ENCODE measurements at regions not wholly inside any gene's neighbourhood (a gene's known extent, or its start where the extent isn't known, plus 50 kb on each side); places are given as distances from the start of the nearest gene placed in this dataset.
"Not testable (repeated sequence)": the region's sequence is repeated elsewhere in the genome, so short reads cannot be mapped to it uniquely, and the experiment has no call there.

DNA sequence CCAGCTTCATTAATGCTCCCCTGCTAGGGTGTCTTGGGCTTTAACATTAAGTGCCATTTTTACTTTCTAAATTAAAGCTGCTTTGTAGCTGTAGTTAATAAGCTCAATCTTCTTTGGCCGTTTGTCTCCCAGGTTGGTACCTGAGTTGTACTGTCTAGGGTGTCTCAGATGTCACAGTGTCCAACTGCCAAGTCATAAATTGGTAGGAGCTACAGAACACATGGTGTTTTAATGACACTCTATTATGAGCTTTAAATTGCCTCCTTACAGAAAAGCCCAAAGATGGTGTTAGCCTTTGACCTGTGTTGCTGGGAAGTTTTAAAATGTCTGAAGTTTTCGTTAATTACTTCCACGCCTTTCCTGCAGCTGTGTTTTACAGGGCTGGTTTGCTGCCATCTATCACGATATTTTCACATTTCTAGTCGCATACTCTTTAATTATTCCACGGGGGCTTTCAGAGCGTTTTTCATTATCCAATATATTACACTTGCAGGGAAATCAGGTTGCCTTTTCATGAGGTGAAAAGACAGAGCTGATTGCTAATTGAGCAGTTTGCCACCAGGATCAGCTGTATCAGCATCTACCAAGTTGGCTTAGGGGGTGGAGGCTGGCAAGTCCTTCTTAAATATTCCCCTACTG is 247.8 kb upstream of the PLPP4 start:
- no peak for DNase-seq

- DNase-seq = no peak
Observed at GRCh38 chr10:120212275-120212674, 244.8 kb upstream of the PLPP4 start.

DNA sequence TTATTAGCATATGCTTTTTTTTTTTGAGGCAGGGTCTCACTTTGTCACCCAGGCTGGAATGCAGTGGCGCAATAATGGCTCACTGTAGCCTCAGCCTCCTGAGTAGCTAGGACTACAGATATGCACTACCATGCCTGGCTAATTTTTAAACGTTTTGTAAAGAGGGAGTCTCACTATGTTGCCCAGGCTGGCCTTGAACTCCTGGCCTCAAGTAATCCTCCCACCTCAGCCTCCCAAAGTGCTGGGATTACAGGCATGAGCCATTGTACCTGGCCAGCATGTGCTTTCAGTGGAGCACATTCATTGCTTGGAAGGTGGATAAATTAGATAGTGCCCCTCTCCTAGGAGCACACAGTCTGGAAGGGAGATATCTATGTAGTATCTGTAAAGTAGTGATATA is 243.7 kb upstream of the PLPP4 start:
- DNase-seq = not testable (repeated sequence)

DNA sequence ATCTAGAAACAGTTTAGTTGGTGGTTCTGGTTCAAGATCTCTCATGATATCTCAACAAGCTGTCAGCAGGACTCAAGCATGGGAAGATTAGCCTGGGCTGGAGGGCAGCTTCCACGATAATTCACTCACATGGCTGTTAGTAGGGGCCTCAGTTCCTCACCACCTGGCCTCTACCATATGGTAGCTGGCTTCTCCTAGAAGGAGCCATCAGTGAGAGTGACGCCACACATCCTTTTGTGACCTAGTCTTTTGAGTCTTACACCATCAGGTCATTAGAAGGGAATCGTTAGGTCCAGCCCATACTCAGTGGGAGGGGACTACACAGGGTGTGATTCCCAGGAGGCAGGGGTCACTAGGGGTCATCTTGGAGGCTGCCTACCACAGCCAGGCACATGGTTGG is 239.3 kb upstream of the PLPP4 start:
- no peak for DNase-seq

- peak; percentile 42 for DNase-seq
Observed at GRCh38 chr10:120221873-120222485, 235.0 kb upstream of the PLPP4 start.

DNA sequence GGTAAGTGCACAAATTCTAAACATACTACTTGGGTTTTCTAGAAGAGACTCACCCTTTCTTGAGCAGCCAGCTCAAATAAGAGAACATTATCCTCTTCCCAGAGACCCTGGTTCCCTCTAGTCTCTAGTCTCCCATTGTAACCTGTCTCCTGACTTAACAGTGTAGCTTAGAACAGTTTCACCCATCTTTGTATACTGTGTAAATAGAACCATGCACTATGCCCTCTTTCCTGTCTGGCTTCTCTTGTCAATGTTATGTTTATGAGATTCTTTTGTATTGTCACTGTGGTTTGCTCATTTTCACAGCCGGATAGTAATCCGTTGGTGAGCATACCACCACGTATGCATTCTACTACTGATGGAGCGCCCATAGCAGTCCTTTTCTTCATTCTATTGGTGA is 227.4 kb upstream of the PLPP4 start:
- DNase-seq = no peak

GRCh38 chr10:120239695-120240094 is 217.3 kb upstream of the PLPP4 start:
- DNase-seq = not testable (repeated sequence)

- no peak for DNase-seq
Observed at GRCh38 chr10:120251821-120252442, 205.1 kb upstream of the PLPP4 start.

- DNase-seq = no peak
Observed at GRCh38 chr10:120253131-120253530, 203.9 kb upstream of the PLPP4 start.

DNA sequence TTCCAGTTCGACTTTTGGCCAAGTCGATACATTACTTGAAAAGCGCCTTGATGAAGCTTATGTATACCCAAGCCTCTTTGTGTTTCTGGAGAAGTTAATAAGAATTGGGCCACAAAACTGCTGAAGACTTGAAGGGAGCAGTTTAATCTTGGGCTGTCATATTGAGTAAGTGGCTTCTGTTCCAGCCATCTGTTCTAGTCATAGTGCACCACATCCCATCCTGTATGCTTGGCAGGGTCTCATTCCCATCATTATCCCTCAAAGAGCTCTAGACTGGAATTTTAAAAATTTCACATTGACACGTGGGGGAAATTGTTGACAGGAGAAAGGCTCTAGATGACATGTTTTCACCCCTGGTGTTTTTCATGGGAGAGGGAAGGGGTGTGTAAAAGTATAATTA is 196.6 kb upstream of the PLPP4 start:
- no peak for DNase-seq

GRCh38 chr10:120262857-120263547 is 194.0 kb upstream of the PLPP4 start:
- no peak for DNase-seq

- DNase-seq = no peak
Observed at GRCh38 chr10:120266022-120266421, 191.0 kb upstream of the PLPP4 start.

- no peak for DNase-seq
Observed at GRCh38 chr10:120270906-120271305, 186.1 kb upstream of the PLPP4 start.

DNA sequence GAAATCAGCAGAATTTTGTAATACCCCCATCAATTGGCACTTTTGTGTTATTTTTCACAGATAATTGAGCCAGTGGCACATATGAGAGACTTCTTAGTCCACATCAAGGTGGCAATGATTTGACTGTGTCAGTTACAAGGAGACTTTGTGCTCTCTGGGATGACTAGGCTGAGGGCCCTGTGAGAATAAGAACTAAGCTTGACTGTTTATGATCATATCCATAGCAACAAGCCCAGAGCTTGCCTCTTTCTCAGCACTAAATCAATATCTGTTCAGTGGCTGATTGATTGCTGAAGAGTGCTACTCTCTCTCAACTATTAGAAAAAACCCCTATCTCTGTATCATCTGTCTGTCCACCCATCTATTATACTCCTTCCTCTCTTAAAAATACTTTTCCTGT is 185.3 kb upstream of the PLPP4 start:
- DNase-seq = no peak

GRCh38 chr10:120272350-120272749 is 184.7 kb upstream of the PLPP4 start:
- no peak for DNase-seq

- no peak for DNase-seq
Observed at GRCh38 chr10:120278069-120278468, 179.0 kb upstream of the PLPP4 start.

DNA sequence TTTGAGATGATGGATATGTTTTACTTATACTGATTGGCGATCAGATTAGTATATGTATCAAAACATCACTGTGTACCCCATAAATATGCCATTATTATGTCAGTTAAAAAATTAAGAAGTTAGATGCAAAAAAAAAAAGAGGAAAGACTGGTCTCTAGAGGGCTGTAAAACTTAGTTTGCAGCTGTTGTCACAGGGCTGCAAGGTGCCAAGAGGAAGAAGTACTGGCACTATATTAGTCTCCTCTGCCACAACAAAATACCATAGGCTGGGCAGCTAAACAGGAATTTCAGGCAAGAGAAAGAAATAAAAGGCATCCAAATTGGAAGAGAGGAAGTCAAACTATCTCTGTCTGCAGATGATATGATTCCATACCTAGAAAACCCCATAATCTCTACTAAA is 177.8 kb upstream of the PLPP4 start:
- no peak for DNase-seq

- DNase-seq = no peak
Observed at GRCh38 chr10:120282421-120282820, 174.6 kb upstream of the PLPP4 start.

DNA sequence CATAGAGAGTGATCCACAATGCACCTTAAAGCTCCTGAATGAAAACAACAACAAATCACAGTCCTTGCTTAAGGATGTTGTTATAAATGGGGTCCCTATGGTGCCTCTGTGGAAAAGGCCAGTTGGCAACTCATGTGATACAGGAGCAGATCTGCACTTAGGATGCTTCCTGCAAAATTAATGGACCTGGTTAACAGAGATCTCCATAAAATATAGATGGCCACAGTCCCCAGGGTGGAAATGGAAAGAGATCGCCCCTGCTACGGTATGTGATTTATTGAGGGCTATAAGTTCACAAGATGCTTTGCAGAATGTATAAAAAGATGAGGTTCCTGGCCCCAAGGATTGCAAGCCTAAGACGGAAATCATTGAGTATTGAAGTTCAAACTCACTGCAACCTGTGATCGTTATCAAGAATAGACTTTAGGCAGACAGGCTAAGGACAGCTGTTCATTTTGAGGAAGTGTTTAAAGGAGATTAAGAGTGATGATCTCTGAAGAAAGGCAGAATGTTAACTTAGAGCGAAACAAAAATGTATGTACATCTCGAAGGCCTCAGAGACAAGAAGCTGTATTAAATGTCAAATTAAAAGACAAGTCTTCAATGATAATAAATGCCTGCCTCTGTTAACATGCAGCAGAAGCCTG is 174.1 kb upstream of the PLPP4 start:
- no peak for DNase-seq

DNA sequence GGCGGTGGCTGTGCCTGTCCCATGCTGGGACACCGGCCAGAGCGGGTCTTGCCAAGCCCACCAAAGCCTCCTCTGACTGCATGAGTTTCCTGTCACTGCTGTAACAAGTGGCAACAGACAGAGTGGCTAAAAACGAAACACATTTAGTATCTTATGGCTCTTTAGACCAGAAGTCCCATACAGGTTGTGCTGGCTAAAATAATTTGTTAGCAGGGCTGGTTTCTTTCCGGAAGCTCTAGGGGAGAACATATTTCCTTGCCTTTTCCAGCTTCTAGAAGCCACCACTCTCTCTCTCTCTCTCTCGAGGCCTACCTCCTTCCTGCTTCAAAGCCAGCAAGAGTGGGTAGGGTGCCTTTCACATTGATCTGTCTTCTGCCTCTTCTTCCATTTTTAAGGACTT is 171.6 kb upstream of the PLPP4 start:
- DNase-seq = no peak

DNA sequence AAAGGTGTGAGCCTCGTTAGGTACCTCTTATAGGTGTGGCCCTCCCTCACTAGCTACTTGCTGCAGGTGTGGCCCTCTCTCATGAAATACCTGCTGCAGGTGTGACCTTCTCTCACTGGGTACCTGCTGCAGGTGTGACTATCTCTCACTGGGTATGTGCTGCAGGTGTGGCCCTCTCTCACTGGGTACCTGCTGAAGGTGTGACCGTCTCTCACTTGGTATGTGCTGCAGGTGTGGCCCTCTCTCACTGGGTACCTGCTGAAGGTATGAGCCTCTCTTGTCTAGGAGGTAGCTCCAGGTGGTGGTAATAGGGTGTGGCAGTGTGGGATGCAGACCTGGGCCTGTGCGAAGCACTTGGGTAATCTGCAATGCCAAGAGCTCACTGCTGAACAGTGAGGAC is 170.7 kb upstream of the PLPP4 start:
- no peak for DNase-seq

DNA sequence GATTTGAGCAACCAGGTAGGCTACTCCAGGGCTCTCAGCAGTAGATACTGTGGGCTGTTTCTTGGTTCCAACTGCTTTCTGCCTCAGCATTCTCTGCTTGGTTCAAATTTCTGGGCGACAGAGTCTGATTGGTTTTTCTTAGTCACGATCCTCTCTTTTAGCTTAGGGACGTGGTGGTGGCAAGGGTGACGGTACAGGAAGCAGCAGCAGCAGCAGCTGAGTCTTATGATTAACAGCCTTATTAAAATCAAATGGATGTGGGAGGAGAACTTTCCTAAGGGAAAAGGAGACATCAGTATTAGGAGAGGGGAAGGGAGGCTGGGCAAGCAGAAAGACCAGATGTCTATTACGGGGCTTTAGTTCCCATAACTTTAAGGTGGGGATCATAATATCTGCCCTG is 156.5 kb upstream of the PLPP4 start:
- no peak for DNase-seq

DNA sequence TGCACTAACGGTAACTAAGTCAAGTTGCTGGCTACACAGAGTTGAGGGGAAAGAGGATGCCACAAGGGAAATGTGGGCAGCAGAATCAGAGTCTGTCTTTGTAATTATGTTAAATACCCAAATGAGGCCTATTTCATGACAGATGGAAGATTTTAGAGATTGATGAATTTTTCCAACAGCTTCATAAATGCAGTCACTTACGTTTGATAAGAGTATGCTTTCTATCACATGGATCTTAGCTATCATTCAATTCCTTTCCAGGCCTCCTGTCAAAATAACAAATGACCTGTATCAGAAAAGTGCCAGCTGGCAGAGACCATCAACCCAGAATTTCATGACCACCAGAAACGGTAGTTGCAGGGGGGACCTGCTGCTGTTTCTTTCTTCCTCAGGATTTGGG is 148.4 kb upstream of the PLPP4 start:
- DNase-seq = no peak

DNA sequence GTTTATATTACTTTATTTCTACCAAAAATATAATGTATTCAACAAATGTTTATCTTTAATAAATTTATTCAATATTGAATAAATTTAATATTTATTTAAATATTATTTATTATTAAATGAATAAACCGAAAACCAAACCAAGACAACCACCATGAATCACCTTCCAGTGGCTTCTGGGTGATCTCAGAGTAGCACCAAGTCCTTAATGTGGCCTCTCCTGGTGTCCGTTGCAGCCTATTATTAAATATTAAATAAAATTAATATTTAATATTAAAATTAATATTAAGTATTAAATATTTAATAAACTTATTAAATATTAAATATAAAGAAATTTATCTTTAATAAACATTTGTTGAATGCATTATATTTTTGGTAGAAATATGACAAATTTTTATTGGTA is 143.3 kb upstream of the PLPP4 start:
- no peak for DNase-seq
